T-helper 17 cell (primary cell): ENCODE measurements at regions not wholly inside any gene's neighbourhood (a gene's known extent, or its start where the extent isn't known, plus 50 kb on each side); places are given as distances from the start of the nearest gene placed in this dataset.
"Not testable (repeated sequence)": the region's sequence is repeated elsewhere in the genome, so short reads cannot be mapped to it uniquely, and the experiment has no call there.

Experiments
- ATAC-seq: fragments of 150-1000 bp; cut with Tn5 transposase; 2 replicates; pipeline ENCODE4 v1.10.0; 2021; ENCODE audit warnings: mild to moderate bottlenecking, moderate library complexity
- DNase-seq, 3 donors: peaks; one replicate each; pipeline versions ENCODE4 v3.0.0 to v3.0.0-alpha.2; 2020 to 2021
- H3K9me3 ChIP-seq: one replicate; pipeline ENCODE4 v1.7.0; 2013; ENCODE audit warnings: low read length, mild to moderate bottlenecking; ENCODE audit not compliant: control insufficient read depth, poor library complexity, severe bottlenecking
- H3K27ac Mint-ChIP-seq: one replicate; pipeline ENCODE4 v1.8.0; 2022; ENCODE audit warnings: mild to moderate bottlenecking, moderate library complexity, mixed read lengths
- H3K27me3 Mint-ChIP-seq: one replicate; pipeline ENCODE4 v1.8.0; 2022; ENCODE audit warnings: mixed read lengths
- H3K36me3 Mint-ChIP-seq: one replicate; pipeline ENCODE4 v1.8.0; 2022; ENCODE audit warnings: low read depth, mixed read lengths
- H3K4me1 Mint-ChIP-seq: one replicate; pipeline ENCODE4 v1.8.0; 2022; ENCODE audit warnings: mild to moderate bottlenecking, mixed read lengths
- H3K4me3 Mint-ChIP-seq: one replicate; pipeline ENCODE4 v1.8.0; 2022; ENCODE audit warnings: mild to moderate bottlenecking, moderate library complexity, mixed read lengths

DNA sequence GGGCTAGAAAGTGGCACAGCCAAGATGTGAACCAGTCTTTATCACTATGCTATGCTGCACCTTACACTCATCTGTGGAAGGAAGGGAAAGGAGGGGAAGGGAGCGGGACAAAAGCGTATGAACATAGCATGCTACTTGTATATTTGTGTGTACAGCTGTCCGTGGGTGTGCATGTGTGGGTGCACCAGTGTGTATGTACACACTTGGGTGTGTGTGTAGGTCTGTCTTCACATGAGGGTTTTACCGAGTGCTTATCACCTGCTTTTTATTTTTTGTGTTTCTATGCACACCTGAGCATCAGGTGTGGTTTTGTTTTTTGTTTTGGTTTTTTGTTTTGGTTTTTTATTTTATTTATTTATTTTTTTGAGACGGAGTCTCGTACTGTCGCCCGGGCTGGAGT, 255.7 kb downstream of the RRAGC start:
- ATAC-seq (no peak), DNase-seq (no peak)
- no peaks in the 10 kb centered on the region for H3K9me3 ChIP-seq
- Mint-ChIP-seq H3K4me3 (no peak overlapping the region), H3K27ac (no peak overlapping the region), H3K27me3 (peaks cover 57% of the 10 kb centered on the region), H3K36me3 (peaks cover 2% of the 10 kb centered on the region), H3K4me1 (peaks cover 5% of the 10 kb centered on the region)

DNA sequence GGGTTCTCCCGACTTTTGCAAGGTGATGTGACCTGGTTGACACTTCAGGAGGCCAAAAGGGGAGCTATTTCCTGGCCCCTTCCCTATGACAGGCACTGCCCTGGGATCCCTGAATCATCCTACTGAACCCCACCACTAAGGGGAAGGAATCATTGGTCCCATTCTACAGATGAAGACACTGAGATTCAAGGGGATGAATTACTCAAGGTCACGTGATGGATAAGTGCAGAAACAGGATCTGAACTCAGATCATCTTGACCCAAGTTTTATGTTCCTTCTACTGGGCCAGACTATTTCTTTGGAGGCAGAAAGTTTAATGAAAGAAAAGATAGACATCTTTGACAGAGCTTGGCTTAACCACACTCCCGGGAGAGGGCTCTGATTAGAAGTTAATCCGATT, 258.7 kb downstream of the RRAGC start:
- no peak for ATAC-seq

GRCh38 chr1:38600286-38600685, 259.3 kb downstream of the RRAGC start:
- Mint-ChIP-seq H3K4me1 (peaks cover 3% of the 10 kb centered on the region), H3K36me3 (peaks cover 3% of the 10 kb centered on the region), H3K27ac (no peak overlapping the region), H3K4me3 (no peak overlapping the region), H3K27me3 (peaks cover 53% of the 10 kb centered on the region)
- no peaks in the 10 kb centered on the region for H3K9me3 ChIP-seq
- ATAC-seq (no peak), DNase-seq (no peak)

More for the DNA sequence above, 258.7 kb downstream of the RRAGC start:
- no peak overlapping the region for H3K27ac Mint-ChIP-seq
- no peak overlapping the region for H3K4me3 Mint-ChIP-seq
- H3K36me3 Mint-ChIP-seq: peaks cover 3% of the 10 kb centered on the region
- peaks cover 3% of the 10 kb centered on the region for H3K4me1 Mint-ChIP-seq
- DNase-seq: no peak
- H3K27me3 Mint-ChIP-seq: peaks cover 51% of the 10 kb centered on the region
- no peaks in the 10 kb centered on the region for H3K9me3 ChIP-seq

DNA sequence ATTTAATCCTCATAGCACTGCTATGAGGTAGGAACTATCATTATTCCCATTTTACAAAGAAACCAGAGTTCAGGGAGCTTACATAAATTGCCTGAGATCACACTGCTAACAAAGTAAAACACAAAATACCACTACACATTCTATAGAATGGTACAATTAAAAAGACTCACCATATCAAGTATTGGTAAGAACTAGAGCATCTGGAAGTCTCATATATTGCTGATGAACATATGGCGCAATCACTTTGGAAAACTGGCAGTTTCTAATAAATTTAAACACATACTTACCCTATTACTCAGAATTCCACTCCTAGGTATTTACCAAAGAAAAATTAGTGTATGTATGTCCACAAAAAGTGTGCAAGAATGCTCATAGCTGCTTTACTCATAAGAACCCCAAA, 261.5 kb downstream of the RRAGC start:
- no peak overlapping the region for H3K4me3 Mint-ChIP-seq

GRCh38 chr1:38589036-38589435, 270.5 kb downstream of the RRAGC start:
- peaks cover 10% of the 10 kb centered on the region for H3K4me1 Mint-ChIP-seq
- ATAC-seq: no peak

More for the DNA sequence above, 261.5 kb downstream of the RRAGC start:
- no peaks in the 10 kb centered on the region for H3K9me3 ChIP-seq
- Mint-ChIP-seq H3K4me1 (peaks cover 3% of the 10 kb centered on the region), H3K27ac (no peak overlapping the region), H3K27me3 (peaks cover 47% of the 10 kb centered on the region), H3K36me3 (peaks cover 3% of the 10 kb centered on the region)
- no peak for ATAC-seq
- no peak for DNase-seq

DNA sequence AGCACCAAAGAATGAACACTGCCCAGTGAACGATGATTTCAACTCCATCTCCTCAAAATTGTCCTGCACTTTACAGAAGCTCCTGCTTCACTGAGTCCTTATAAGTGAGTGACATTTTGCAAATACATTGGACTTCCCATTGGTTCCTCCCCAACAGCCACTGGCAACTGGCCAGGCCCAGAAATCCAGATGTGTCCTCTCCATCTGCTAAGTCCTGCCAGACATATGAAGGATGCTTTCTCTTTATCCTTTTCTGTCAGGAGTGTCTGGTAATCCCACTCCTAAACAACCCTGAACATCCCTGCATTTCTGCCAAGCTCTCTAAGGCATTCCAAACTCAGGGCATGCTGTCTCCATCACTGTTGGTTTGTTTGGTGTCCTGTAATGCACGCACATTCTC, 271.8 kb downstream of the RRAGC start:
- Mint-ChIP-seq H3K36me3 (no peaks in the 10 kb centered on the region), H3K27ac (no peak overlapping the region), H3K4me1 (peaks cover 10% of the 10 kb centered on the region), H3K4me3 (no peak overlapping the region), H3K27me3 (peaks cover 21% of the 10 kb centered on the region)
- H3K9me3 ChIP-seq: no peaks in the 10 kb centered on the region
- ATAC-seq (no peak), DNase-seq (no peak)

More at GRCh38 chr1:38589036-38589435, 270.5 kb downstream of the RRAGC start:
- Mint-ChIP-seq H3K27me3 (peaks cover 21% of the 10 kb centered on the region), H3K27ac (no peak overlapping the region), H3K4me3 (no peak overlapping the region), H3K36me3 (no peaks in the 10 kb centered on the region)
- DNase-seq: no peak
- no peaks in the 10 kb centered on the region for H3K9me3 ChIP-seq

- H3K9me3 ChIP-seq: no peaks in the 10 kb centered on the region
- H3K27ac Mint-ChIP-seq: no peak overlapping the region
- peaks cover 10% of the 10 kb centered on the region for H3K4me1 Mint-ChIP-seq
- peaks cover 21% of the 10 kb centered on the region for H3K27me3 Mint-ChIP-seq
- peak in 2 of 3 donors; percentile 18 to 35 for DNase-seq
- no peak overlapping the region for H3K4me3 Mint-ChIP-seq
- H3K36me3 Mint-ChIP-seq: no peaks in the 10 kb centered on the region
- ATAC-seq: peak; percentile 72
Measured at GRCh38 chr1:38586993-38587646, 272.5 kb downstream of the RRAGC start.

DNA sequence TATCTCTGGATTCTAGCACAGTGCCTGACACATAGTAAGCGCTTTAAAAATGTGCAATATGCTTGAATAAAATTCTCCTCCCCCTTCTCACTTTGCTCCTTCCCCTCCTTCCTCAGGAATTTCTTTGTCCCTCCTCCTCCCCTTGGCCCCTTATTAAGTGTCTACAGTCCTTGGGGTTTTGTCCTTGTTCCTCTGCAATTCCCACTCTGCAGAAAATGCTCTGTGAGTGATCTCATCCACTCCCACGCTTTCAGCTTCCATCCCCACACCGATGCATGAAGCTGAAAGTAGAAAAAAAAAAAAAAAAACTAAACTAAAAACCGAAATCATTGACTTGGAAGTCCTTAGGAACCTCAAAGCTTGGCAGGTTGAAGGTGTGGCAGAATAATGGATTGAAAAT, 273.6 kb downstream of the RRAGC start:
- ATAC-seq (no peak), DNase-seq (no peak)
- Mint-ChIP-seq H3K27ac (no peak overlapping the region), H3K4me1 (peaks cover 10% of the 10 kb centered on the region), H3K36me3 (no peaks in the 10 kb centered on the region), H3K27me3 (peaks cover 31% of the 10 kb centered on the region), H3K4me3 (no peak overlapping the region)
- H3K9me3 ChIP-seq: no peaks in the 10 kb centered on the region

DNA sequence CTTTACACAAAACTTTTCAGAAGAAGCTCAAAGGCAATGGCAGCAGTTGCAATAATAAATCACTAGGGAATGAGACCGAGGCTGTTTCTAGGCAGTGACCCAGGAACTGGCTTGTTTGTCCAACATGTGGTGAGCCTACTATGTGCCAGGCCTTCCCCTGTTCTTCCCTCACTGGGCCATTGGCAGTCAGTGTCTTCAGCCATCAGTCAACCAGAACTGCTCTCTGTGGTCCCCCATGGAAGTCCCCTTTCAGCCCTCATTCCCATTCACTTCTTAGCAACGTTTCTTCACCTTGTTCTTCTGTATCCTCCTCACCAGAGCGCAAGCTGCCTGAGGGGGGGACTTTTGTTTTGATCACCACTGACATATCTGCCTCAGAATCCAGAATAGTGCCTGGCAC, 274.1 kb downstream of the RRAGC start:
- Mint-ChIP-seq H3K27me3 (peaks cover 36% of the 10 kb centered on the region), H3K4me1 (peaks cover 10% of the 10 kb centered on the region), H3K4me3 (no peak overlapping the region)

DNA sequence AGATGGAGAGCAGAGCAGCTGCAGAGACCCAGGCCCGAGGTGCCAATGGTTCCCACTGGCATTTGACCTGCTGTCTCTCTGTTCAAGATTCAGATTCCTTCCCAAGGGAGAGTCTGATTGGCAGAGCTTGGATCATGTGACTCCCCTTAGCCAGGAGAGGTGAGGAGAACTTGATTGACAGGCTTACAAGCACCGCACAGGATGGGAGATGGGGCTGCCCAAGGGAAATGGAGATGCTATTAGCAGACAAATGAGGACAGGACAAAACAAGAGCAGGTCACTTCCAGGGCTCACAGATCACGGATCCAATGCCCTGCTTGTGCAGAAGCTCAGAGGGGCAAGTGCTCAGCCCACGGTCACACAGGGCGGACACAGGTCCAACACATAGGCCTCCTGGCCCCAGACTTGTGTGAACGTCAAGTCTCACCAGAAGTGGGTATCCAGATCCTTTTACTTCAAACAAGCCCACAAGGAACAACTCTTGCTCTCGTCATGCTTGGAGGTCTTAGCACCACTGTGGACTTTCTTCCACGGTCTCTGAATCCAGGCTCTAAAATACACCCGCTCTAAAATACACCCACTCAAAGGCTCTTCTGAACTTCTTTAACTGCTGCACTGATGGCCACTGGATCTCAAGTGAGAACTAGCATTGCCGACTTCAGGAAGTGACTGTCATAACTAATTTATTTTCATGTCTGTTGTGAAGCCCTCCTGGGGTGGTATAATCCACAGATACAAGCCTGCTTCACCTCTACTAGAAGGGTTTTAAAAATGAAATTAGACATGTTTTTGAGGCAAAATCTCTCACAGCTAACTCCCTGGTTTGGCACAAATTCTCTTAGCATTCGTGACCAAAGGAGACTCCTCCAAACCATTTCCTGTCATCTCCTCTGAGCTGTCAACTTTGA, 274.9 kb downstream of the RRAGC start:
- DNase-seq (no peak), ATAC-seq (no peak)
- H3K9me3 ChIP-seq: no peaks in the 10 kb centered on the region
- Mint-ChIP-seq H3K27me3 (peaks cover 38% of the 10 kb centered on the region), H3K27ac (no peak overlapping the region), H3K36me3 (peaks cover 3% of the 10 kb centered on the region), H3K4me1 (peaks cover 13% of the 10 kb centered on the region), H3K4me3 (no peak overlapping the region)

More for the DNA sequence above, 274.1 kb downstream of the RRAGC start:
- Mint-ChIP-seq H3K36me3 (no peaks in the 10 kb centered on the region), H3K27ac (no peak overlapping the region)
- no peaks in the 10 kb centered on the region for H3K9me3 ChIP-seq
- no peak for ATAC-seq
- DNase-seq: no peak

DNA sequence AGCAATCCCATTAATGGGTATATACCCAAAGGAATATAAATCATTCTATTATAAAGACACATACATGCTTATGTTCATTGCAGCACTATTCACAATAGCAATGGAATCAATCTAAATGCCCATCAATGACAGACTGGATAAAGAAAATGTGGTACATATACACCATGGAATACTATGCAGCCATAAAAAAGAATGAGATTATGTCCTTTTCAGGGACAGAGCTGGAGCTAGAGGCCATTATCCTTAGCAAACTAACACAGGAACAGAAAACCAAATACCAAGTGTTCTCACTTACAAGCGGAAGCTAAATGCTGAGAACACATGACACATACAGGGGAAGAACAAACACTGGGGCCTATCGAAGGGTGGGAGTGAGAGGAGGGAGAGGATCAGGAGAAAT, 276.3 kb downstream of the RRAGC start:
- not testable (repeated sequence) for H3K27ac Mint-ChIP-seq, ATAC-seq, H3K4me3 Mint-ChIP-seq, DNase-seq, H3K36me3 Mint-ChIP-seq, H3K9me3 ChIP-seq
- Mint-ChIP-seq H3K4me1 (peaks cover 17% of the 10 kb centered on the region), H3K27me3 (peaks cover 44% of the 10 kb centered on the region)

DNA sequence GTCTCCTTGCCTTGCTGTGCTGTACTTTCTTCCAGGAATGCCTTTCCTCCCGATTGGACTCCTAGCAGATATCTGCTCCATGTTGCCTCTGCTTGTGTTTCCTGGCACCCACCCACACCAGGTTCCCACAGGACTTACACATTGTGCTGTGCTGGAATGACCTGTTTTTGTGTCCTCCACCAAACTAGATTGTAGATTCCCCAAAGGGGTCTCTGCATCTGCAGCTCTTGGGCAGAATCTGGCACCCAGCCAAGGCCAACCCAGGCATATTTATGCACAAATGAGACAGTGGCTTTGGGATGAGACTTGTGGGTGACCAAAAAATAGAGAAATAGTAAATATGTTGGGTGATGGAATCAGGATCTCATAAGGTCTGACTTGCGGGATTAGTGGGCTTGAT, 278.2 kb downstream of the RRAGC start:
- Mint-ChIP-seq H3K27me3 (peaks cover 45% of the 10 kb centered on the region), H3K4me1 (peaks cover 19% of the 10 kb centered on the region), H3K27ac (no peak overlapping the region), H3K4me3 (no peak overlapping the region), H3K36me3 (peaks cover 10% of the 10 kb centered on the region)
- no peak for DNase-seq
- H3K9me3 ChIP-seq: no peaks in the 10 kb centered on the region
- ATAC-seq: no peak

- H3K4me3 Mint-ChIP-seq: no peak overlapping the region
- H3K4me1 Mint-ChIP-seq: peaks cover 18% of the 10 kb centered on the region
- H3K27ac Mint-ChIP-seq: no peak overlapping the region
- ATAC-seq: no peak
- DNase-seq: no peak
- H3K9me3 ChIP-seq: no peaks in the 10 kb centered on the region
- peaks cover 45% of the 10 kb centered on the region for H3K27me3 Mint-ChIP-seq
- H3K36me3 Mint-ChIP-seq: peaks cover 10% of the 10 kb centered on the region
Measured at GRCh38 chr1:38580594-38580993, 279.0 kb downstream of the RRAGC start.
